ENCODE measurements at regions not wholly inside any gene's neighbourhood (a gene's known extent, or its start where the extent isn't known, plus 50 kb on each side); places are given as distances from the start of the nearest gene placed in this dataset.
A peak's percentile ranks its signal among the peaks of the same experiment; 100 is the strongest.
"Not testable (repeated sequence)": the region's sequence is repeated elsewhere in the genome, so short reads cannot be mapped to it uniquely, and the experiment has no call there.

DNA sequence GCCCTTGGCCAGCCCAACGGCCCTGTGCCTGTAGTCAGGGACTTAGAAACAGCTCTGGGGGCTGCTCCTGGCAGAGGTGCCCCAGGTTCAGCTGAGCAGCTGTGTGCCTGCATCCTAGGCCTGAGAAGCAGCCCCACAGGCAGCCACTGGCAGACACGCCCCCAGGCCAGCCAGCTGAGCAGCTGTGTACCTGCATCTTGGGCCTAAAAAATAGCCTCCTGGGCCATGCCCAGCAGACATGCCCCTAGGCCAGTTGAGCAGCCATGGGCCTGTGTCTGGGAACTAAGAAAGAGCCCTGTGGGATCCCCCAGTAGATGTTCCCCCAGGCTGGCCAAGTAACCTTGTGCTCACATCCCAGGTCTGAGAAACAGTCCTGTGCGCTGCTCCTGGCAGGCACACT lies 64.0 kb downstream of the TBR1 start:
- no peak overlapping the region for H3K4me3 Mint-ChIP-seq
- H3K9me3 Mint-ChIP-seq: peaks cover 16% of the 10 kb centered on the region
- H3K27ac Mint-ChIP-seq: no peak overlapping the region
- no peaks in the 10 kb centered on the region for H3K4me1 Mint-ChIP-seq (ENCODE audit: low read depth)
- H3K27me3 Mint-ChIP-seq: peaks cover 26% of the 10 kb centered on the region
- H3K36me3 Mint-ChIP-seq (ENCODE audit: low read depth): no peaks in the 10 kb centered on the region

DNA sequence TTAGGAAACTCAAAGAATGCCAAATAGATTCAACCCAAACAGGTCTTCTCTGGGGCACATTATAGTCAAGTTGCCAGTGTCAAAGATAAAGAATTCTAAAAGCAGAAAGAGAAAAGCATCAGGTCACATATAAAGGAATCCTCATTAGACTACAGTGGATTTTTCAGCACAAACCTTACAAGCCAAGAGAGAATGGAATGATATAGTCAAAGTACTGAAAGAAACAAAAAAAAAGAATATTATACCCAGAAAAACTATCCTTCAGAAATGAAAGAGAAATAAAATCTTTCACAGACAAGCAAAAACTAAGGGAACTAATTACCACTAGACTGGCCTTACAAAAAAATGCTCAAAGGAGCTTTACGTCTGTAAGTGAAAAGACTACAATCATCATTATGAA lies 65.5 kb downstream of the TBR1 start:
- Mint-ChIP-seq H3K4me3 (no peak overlapping the region), H3K9me3 (peaks cover 16% of the 10 kb centered on the region), H3K4me1 (ENCODE audit: low read depth) (no peaks in the 10 kb centered on the region), H3K27me3 (peaks cover 27% of the 10 kb centered on the region), H3K27ac (no peak overlapping the region), H3K36me3 (ENCODE audit: low read depth) (no peaks in the 10 kb centered on the region)

DNA sequence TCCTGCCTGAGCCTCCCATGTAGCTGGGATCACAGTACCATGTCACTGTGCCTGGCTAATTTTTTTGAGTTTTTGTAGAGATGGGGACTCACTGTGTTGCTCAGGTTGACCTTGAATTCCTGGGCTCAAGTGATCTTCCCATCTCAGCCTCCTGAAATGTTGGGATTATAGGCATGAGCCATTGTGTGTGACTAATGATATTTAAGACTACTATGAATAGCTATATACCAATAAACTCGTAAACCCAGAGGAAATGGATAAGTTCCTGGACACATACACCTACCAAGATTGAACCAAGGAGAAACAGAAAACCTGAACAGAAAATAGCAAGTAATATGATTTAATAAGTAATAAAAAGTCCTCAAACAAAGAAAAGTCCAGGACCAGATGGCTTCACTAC lies 68.0 kb downstream of the TBR1 start:
- H3K27me3 Mint-ChIP-seq: peaks cover 22% of the 10 kb centered on the region
- H3K9me3 Mint-ChIP-seq: peaks cover 16% of the 10 kb centered on the region
- H3K4me1 Mint-ChIP-seq (ENCODE audit: low read depth): no peaks in the 10 kb centered on the region
- H3K27ac Mint-ChIP-seq: no peak overlapping the region
- no peak overlapping the region for H3K4me3 Mint-ChIP-seq
- no peaks in the 10 kb centered on the region for H3K36me3 Mint-ChIP-seq (ENCODE audit: low read depth)

DNA sequence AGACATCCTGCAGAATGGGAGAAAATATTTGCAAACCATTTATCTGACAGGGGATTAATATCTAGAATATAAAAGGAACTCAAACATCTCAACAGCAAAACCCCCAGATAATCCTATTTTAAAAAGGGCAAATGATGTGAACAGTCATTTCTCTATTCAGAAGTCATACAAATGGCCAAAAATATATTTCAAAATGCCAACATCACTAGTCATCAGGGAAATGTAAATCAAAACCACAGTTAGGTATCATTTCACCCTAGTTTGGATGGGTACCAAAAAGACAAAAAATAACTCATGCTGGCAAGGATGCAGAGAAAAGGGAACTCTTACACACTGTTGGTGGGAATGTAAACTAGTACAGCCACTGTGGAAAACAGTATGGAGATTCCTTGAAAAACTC lies 70.0 kb downstream of the TBR1 start:
- H3K4me3 Mint-ChIP-seq: no peak overlapping the region
- no peaks in the 10 kb centered on the region for H3K36me3 Mint-ChIP-seq (ENCODE audit: low read depth)
- no peaks in the 10 kb centered on the region for H3K4me1 Mint-ChIP-seq (ENCODE audit: low read depth)
- no peak overlapping the region for H3K27ac Mint-ChIP-seq
- H3K9me3 Mint-ChIP-seq: peaks cover 10% of the 10 kb centered on the region
- peaks cover 19% of the 10 kb centered on the region for H3K27me3 Mint-ChIP-seq

DNA sequence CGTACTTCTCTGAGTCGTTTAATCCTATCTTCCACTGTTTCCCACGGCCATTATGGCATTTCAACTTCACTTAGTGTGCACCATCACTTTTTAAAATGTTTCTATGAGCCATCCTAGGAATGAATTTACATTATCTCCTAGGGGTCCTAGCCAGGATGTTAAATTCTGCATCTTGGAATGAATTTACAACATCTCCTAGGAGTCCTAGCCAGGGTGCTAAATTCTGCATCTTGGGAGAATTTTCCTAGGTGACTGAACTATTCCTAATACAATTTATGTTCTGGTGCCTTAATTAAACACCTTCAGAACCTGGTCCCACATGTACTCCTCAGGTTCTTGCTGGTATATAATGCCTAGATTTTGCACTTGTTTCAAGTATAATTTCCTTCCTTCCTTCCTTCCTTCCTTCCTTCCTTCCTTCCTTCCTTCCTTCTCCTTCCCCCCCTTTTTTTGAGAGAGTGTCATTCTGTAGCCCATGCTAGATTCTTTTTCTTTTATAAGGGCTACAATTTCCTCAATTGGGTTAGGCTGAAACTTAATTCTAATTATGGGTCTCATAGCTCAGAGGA lies 72.1 kb downstream of the TBR1 start:
- Mint-ChIP-seq H3K9me3 (no peaks in the 10 kb centered on the region), H3K27ac (no peak overlapping the region), H3K27me3 (peaks cover 8% of the 10 kb centered on the region), H3K4me1 (ENCODE audit: low read depth) (no peaks in the 10 kb centered on the region), H3K36me3 (ENCODE audit: low read depth) (no peaks in the 10 kb centered on the region), H3K4me3 (no peak overlapping the region)

DNA sequence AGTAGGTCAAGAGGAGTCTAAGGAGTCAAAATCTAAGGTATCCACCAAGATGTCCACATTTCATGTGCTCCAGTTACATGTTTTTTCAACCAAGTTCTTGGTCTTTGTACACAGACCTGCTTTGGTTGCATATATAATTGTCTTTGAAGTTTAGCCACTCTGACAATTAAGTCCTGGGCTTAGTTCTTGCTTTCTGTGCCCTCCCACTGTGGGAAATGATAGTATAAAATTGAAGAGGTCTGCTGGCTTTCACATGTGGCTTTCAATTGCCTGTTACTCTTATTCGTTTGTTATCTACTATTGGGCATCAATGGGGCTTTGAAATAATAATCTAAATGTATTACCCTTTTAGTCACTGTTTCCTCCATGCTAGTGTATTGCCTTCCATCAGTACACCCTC lies 72.8 kb downstream of the TBR1 start:
- Mint-ChIP-seq H3K4me1 (ENCODE audit: low read depth) (no peaks in the 10 kb centered on the region), H3K27ac (no peak overlapping the region), H3K27me3 (peaks cover 6% of the 10 kb centered on the region), H3K36me3 (ENCODE audit: low read depth) (no peaks in the 10 kb centered on the region), H3K4me3 (no peak overlapping the region), H3K9me3 (no peaks in the 10 kb centered on the region)

DNA sequence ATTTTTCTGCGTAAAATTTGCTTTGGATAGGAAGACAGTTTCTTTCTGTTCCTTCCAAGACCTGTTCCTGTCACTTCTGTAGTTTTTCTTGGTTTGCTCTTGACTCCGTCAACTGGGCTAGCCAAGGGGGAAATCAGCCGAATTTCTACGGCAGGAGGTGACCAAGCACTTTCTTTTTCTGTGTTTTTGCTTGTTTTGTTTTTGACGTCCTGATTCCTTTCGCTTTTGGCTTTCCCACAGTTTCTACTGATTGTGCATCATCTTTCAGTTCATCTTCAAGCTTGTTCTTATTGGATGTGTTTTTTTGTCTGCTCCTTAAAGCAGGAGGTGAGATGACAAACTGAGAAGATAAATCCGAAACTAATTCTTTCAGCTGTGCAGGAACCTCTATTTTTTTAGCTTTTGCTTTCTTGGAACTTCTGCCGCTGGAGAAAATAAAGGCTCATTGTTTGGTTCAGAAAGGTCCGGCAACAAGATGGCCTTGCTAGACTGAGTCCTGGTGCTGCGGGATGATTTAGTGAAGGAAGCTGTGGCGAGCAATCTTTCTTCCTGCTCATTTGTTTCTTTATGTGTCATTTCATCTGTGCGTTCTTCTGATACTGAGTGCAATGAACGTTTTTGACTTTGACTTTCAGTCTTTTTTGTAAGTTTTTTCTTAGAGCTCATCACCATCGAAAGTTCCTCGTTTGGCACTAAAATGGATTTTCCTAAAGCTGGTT lies 85.0 kb downstream of the TBR1 start:
- H3K36me3 Mint-ChIP-seq (ENCODE audit: low read depth); H3K9me3 Mint-ChIP-seq: not testable (repeated sequence)
- peak overlapping the region; percentile 84 for H3K4me3 Mint-ChIP-seq
- peak overlapping the region; percentile 47 for H3K27ac Mint-ChIP-seq
- peaks cover 32% of the 10 kb centered on the region for H3K27me3 Mint-ChIP-seq
- peaks cover 12% of the 10 kb centered on the region for H3K4me1 Mint-ChIP-seq (ENCODE audit: low read depth)

DNA sequence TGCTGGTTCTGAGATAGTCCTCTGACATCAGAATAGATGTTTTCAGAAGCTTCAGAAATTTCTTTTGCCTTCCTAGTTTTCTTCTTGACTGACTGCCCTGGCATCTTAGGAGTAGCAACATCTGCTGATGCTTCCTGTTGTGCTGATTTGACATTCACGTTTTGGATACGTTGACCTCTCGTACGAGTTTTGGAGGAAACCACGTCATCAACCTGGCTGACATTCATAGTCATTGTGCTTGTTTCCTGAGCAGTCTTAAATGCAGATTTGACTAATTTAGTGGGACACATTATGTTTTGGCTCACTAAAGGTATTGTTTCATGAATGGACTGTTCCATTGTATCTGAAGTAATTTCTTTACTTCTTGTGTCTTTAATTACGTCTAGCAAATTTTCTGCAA lies 86.2 kb downstream of the TBR1 start:
- H3K36me3 Mint-ChIP-seq (ENCODE audit: low read depth); H3K9me3 Mint-ChIP-seq; H3K4me3 Mint-ChIP-seq; H3K27ac Mint-ChIP-seq: not testable (repeated sequence)
- H3K27me3 Mint-ChIP-seq: peaks cover 29% of the 10 kb centered on the region
- peaks cover 12% of the 10 kb centered on the region for H3K4me1 Mint-ChIP-seq (ENCODE audit: low read depth)

DNA sequence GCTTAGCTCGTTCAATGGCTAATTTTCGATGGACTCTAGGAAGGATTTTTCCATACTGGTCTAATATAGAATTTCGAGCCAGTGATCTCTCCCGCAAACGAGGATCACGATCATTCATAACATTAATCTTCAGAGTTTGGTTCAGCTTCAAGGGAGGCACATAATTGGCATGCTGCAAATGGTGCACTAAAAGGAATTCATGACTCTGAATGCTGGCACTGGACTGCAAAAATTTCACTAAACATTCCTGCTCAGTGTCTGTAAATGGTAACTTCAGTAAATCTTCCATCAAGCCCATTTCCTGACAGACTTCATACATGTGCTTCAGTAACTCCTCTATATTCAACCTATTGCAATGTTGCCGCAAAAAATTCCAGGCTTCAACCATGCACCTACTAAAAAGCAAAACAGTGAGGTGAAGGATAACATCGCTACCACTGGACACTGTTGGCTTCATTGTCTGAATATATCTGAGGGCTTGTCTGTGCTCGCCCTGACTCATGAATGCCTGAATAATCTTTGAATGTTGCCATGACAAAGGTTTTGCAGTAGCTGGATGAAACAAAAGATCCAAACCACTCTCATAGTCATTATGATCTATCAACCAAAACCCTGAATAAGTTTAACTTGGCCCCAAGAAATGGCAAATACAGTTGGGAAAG lies 88.7 kb downstream of the TBR1 start:
- H3K27ac Mint-ChIP-seq; H3K36me3 Mint-ChIP-seq (ENCODE audit: low read depth); H3K4me3 Mint-ChIP-seq: not testable (repeated sequence)
- Mint-ChIP-seq H3K9me3 (peaks cover 11% of the 10 kb centered on the region), H3K4me1 (ENCODE audit: low read depth) (peaks cover 12% of the 10 kb centered on the region), H3K27me3 (peaks cover 22% of the 10 kb centered on the region)

DNA sequence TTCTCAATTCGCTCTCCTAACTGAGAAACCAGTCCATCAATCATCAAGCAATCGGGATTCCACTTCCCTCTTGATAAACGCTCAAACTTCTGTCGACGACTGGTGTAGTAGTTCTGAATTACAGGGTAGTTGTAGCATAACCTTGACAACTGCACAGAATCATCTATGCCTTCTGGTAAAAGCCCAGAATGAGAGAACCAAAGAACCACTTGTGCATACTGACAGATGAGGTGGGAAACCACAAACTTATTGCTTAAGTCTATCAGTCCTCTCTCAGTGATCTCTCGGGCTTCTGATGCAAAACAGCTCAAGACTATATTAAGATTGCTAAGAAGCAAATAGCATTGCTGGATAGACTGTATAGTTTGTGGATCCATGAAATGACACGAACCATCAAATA lies 89.4 kb downstream of the TBR1 start:
- Mint-ChIP-seq H3K4me1 (ENCODE audit: low read depth) (peaks cover 12% of the 10 kb centered on the region), H3K27me3 (peaks cover 22% of the 10 kb centered on the region), H3K9me3 (peaks cover 12% of the 10 kb centered on the region)
- not testable (repeated sequence) for H3K36me3 Mint-ChIP-seq (ENCODE audit: low read depth); H3K4me3 Mint-ChIP-seq; H3K27ac Mint-ChIP-seq

DNA sequence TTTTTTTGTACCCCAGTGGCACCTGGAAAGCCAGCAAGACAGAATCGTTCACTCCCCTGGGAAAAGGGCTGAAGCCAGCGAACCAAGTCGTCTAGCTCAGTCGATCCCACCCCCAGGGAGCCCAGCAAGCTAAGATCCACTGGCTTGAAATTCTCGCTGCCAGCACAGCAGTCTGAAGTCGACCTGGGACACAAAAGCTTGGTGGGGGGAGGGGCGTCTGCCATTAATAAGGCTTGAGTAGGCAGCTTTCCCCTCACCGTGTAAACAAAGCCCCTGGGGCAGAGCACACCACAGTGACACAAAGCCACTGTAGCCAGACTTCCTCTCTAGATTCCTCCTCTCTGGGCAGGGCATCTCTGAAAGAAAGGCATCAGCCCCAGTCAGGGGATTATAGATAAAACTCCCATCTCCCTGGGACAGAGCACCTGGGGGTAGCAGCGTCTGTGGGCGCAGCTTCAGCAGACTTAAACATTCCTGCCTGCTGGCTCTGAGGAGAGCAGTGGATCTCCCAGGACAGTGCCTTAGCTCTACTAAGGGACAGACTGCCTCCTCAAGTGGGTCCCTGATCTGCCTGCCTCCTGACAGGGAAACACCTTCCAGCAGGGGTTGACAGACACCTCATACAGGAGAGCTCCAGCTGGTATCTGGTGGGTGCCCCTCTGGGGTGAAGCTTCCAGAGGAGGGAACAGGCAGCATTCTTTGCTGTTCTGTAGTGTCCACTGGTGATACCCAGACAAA lies 97.4 kb downstream of the TBR1 start:
- not testable (repeated sequence) for H3K4me1 Mint-ChIP-seq (ENCODE audit: low read depth); H3K36me3 Mint-ChIP-seq (ENCODE audit: low read depth); H3K27ac Mint-ChIP-seq; H3K4me3 Mint-ChIP-seq; H3K27me3 Mint-ChIP-seq
- H3K9me3 Mint-ChIP-seq: peaks cover 12% of the 10 kb centered on the region

DNA sequence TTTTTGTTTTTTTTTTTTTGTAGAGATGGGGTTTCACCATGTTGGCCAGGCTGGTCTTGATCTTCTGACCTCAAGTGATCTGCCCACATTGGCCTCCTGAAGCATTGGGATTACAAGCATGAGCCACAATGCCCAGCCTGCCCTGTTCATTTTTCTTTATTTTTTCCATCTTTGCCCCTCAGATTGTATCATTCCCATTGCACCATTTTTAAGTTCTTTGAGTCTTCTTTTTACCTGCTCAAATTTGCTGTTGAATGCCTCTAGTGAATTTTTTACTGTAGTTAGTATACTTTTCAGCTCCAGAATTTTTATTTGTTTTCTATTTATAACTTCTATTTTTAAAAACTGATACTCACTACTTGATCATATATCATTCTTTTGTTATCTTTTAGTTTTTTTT lies 101.4 kb upstream of the SLC4A10 start:
- H3K9me3 Mint-ChIP-seq: peaks cover 13% of the 10 kb centered on the region
- H3K27ac Mint-ChIP-seq: no peak overlapping the region
- H3K4me3 Mint-ChIP-seq: no peak overlapping the region
- H3K27me3 Mint-ChIP-seq: peaks cover 7% of the 10 kb centered on the region
- no peaks in the 10 kb centered on the region for H3K36me3 Mint-ChIP-seq (ENCODE audit: low read depth)
- no peaks in the 10 kb centered on the region for H3K4me1 Mint-ChIP-seq (ENCODE audit: low read depth)

DNA sequence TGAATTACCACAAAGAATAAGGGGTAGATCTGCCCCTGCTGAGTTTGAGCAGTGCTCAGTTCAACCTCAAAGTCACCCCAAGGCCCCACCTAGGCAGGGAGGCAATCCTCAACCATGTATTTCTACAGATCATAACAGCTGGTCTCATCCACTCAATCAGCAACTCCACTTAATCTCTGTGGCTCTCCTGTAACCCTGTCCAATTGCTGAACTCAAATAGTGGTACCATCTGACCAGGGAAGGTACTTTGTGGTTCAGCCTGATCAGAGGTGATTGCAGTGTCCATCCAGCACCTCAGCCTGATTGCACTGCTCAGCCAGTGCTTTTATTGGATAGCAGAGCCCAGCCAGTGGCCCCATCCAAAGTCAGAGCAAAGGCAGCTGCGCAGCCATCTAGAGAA lies 91.0 kb upstream of the SLC4A10 start:
- H3K4me3 Mint-ChIP-seq: no peak overlapping the region
- peaks cover 4% of the 10 kb centered on the region for H3K9me3 Mint-ChIP-seq
- H3K36me3 Mint-ChIP-seq (ENCODE audit: low read depth): no peaks in the 10 kb centered on the region
- H3K27me3 Mint-ChIP-seq: no peaks in the 10 kb centered on the region
- no peak overlapping the region for H3K27ac Mint-ChIP-seq
- H3K4me1 Mint-ChIP-seq (ENCODE audit: low read depth): no peaks in the 10 kb centered on the region

DNA sequence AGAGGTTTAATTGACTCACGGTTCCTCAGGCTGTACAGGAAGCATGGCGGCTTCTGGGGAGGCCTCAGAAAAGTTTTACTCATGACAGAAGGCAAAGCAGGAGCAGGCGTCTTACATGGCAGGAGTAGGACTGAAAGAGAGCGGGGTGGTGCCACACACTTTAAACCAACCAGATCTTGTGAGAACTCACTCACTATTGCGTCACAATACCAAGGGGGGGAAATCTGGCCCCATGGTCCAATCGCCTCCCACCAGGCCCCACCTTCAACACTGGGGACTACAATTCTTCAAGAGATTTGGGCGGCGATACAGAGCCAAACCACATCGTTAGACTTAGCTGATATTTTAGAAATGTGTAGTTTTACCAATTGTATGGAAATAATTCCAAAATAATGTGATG lies 77.6 kb upstream of the SLC4A10 start:
- Mint-ChIP-seq H3K27me3 (no peaks in the 10 kb centered on the region), H3K4me3 (no peak overlapping the region), H3K36me3 (ENCODE audit: low read depth) (no peaks in the 10 kb centered on the region), H3K27ac (no peak overlapping the region), H3K4me1 (ENCODE audit: low read depth) (no peaks in the 10 kb centered on the region), H3K9me3 (no peaks in the 10 kb centered on the region)

DNA sequence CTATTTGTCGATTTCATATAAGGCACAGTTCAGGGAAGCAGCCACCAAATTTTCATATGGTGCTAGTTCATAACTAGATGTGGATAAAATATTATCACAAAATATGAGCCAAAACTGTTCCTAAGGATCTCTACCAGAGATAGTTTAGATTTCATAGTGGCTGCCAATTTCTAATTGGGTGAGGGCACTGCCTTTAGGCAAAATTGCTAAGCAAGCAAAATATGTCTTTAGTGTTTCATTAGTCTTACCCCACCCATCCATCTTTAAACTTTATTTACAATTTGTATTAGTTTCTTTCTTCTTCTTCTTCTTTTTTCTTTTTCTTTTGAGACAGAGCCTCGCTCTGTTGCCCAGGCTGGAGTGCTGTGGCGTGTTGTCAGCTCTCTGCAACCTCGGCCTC lies 77.1 kb upstream of the SLC4A10 start:
- Mint-ChIP-seq H3K27ac (no peak overlapping the region), H3K4me3 (no peak overlapping the region), H3K36me3 (ENCODE audit: low read depth) (no peaks in the 10 kb centered on the region), H3K4me1 (ENCODE audit: low read depth) (no peaks in the 10 kb centered on the region), H3K9me3 (no peaks in the 10 kb centered on the region), H3K27me3 (no peaks in the 10 kb centered on the region)
